Neural progenitor cell (in vitro differentiated cells): ENCODE measurements at regions not wholly inside any gene's neighbourhood (a gene's known extent, or its start where the extent isn't known, plus 50 kb on each side); places are given as distances from the start of the nearest gene placed in this dataset.

Experiments
- DNase-seq: peaks from one replicate; pipeline ENCODE4 v3.0.0-alpha.2; 2016; ENCODE audit warnings: low spot score
- H2AFZ ChIP-seq: fragments of 200-600 bp; sonication (generic); replicated peaks from 2 replicates; pipeline ENCODE4 v1.6.1; 2016; ENCODE audit warnings: antibody characterized with exemption
- H3F3A ChIP-seq: fragments of 200-600 bp; sonication (generic); 2 replicates; pipeline ENCODE4 v1.6.1; 2016; ENCODE audit warnings: antibody characterized with exemption, low read depth
- H3K27ac ChIP-seq: fragments of 200-600 bp; sonication (generic); 2 replicates; pipeline ENCODE4 v1.5.1; 2016; ENCODE audit warnings: mild to moderate bottlenecking
- H3K27me3 ChIP-seq: fragments of 200-600 bp; sonication (generic); 2 replicates; pipeline ENCODE4 v1.6.1; 2016; ENCODE audit warnings: mild to moderate bottlenecking, moderate library complexity
- H3K36me3 ChIP-seq: fragments of 200-600 bp; sonication (generic); 2 replicates; pipeline ENCODE4 v1.5.1; 2016
- H3K4me1 ChIP-seq: fragments of 200-600 bp; sonication (generic); 2 replicates; pipeline ENCODE4 v1.6.1; 2016; ENCODE audit warnings: mixed run types
- H3K4me2 ChIP-seq: fragments of 200-600 bp; sonication (generic); 2 replicates; pipeline ENCODE4 v1.6.1; 2016
- H3K4me3 ChIP-seq: fragments of 200-600 bp; sonication (generic); 2 replicates; pipeline ENCODE4 v1.5.1; 2016
- H3K79me2 ChIP-seq: fragments of 200-600 bp; sonication (generic); 2 replicates; pipeline ENCODE4 v1.6.1; 2016; ENCODE audit warnings: low read depth
- H3K9ac ChIP-seq: fragments of 200-600 bp; sonication (generic); 2 replicates; pipeline ENCODE4 v1.6.1; 2016
- H3K9me3 ChIP-seq: fragments of 200-600 bp; sonication (generic); 2 replicates; pipeline ENCODE4 v1.5.1; 2016; ENCODE audit warnings: low read depth
- H4K20me1 ChIP-seq: fragments of 200-600 bp; sonication (generic); 2 replicates; pipeline ENCODE4 v1.6.1; 2016; ENCODE audit warnings: low read depth
- H3K27ac Mint-ChIP-seq: 3 replicates; pipeline ENCODE4 v1.8.0; 2021; ENCODE audit warnings: mixed read lengths
- H3K27me3 Mint-ChIP-seq: 2 replicates; pipeline ENCODE4 v1.8.0; 2022; ENCODE audit warnings: low read depth, mild to moderate bottlenecking, inconsistent platforms, moderate library complexity, mixed read lengths; ENCODE audit not compliant: insufficient read depth
- H3K36me3 Mint-ChIP-seq: 3 replicates; pipeline ENCODE4 v1.8.0; 2021; ENCODE audit warnings: mixed read lengths
- H3K4me1 Mint-ChIP-seq: 3 replicates; pipeline ENCODE4 v1.8.0; 2021; ENCODE audit warnings: mixed read lengths
- H3K4me3 Mint-ChIP-seq: 3 replicates; pipeline ENCODE4 v1.8.0; 2021; ENCODE audit warnings: mild to moderate bottlenecking, moderate library complexity, mixed read lengths
- H3K9me3 Mint-ChIP-seq: 3 replicates; pipeline ENCODE4 v1.8.0; 2020; ENCODE audit warnings: mixed read lengths
- EZH2 ChIP-seq: fragments of 200-600 bp; sonication (generic); IDR thresholded peaks from 2 replicates; pipeline ENCODE4 v1.6.1; 2017; ENCODE audit warnings: antibody characterized with exemption, mild to moderate bottlenecking, moderate library complexity
- EZH2phosphoT487 ChIP-seq: fragments of 200-600 bp; sonication (generic); IDR thresholded peaks from 2 replicates; pipeline ENCODE4 v1.6.1; 2017; ENCODE audit warnings: antibody characterized with exemption
- TF ChIP-seq, protein P1 (sequence below): fragments of 200-600 bp; sonication (generic); IDR thresholded peaks from 2 replicates; pipeline ENCODE4 v1.5.1; 2017; ENCODE audit warnings: antibody characterized with exemption, mild to moderate bottlenecking

DNA sequence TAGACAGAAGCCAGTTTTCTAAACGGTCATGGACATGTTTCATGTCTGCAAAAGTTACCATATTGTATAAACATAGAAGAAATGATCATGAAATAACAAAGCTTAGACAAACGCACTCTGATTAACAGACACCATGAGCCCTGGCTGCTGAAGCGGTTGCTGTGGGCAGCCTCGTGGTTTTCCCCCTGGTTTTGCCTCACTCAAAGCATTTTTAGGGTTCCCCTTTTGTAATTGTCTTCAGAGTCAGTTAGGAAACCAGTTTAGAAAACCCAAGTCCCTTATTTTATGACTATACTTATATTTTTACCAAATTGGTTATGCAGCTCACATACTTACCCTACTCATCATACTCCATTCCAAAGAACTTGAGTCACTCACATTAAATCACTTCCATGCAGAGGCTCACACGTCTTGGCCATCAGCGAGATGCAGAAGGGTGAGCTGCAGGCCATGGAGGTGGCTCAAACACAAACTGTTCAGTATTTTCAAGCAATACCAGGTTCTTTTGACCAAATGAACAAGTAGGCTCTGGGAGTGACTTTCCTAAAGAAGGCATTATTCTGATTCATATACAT, 105.6 kb upstream of the SALL3 start:
- Mint-ChIP-seq H3K4me3 (no peak overlapping the region), H3K9me3 (peaks cover 2% of the 10 kb centered on the region), H3K27me3 (peaks cover 7% of the 10 kb centered on the region), H3K27ac (no peak overlapping the region), H3K4me1 (peaks cover 5% of the 10 kb centered on the region), H3K36me3 (no peaks in the 10 kb centered on the region)
- no peaks in the 10 kb centered on the region for H4K20me1 ChIP-seq
- no peak overlapping the region for H3K4me2 ChIP-seq
- H3F3A ChIP-seq: no peaks in the 10 kb centered on the region
- TF ChIP-seq, protein P1, sequence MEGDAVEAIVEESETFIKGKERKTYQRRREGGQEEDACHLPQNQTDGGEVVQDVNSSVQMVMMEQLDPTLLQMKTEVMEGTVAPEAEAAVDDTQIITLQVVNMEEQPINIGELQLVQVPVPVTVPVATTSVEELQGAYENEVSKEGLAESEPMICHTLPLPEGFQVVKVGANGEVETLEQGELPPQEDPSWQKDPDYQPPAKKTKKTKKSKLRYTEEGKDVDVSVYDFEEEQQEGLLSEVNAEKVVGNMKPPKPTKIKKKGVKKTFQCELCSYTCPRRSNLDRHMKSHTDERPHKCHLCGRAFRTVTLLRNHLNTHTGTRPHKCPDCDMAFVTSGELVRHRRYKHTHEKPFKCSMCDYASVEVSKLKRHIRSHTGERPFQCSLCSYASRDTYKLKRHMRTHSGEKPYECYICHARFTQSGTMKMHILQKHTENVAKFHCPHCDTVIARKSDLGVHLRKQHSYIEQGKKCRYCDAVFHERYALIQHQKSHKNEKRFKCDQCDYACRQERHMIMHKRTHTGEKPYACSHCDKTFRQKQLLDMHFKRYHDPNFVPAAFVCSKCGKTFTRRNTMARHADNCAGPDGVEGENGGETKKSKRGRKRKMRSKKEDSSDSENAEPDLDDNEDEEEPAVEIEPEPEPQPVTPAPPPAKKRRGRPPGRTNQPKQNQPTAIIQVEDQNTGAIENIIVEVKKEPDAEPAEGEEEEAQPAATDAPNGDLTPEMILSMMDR: no peak
- TF ChIP-seq EZH2phosphoT487 (no peak), EZH2 (no peak)
- no peak overlapping the region for H3K9ac ChIP-seq
- no peak overlapping the region for H2AFZ ChIP-seq
- H3K79me2 ChIP-seq: no peaks in the 10 kb centered on the region
- H3K36me3 ChIP-seq: no peaks in the 10 kb centered on the region
- no peak overlapping the region for H3K4me3 ChIP-seq
- peaks cover 8% of the 10 kb centered on the region for H3K4me1 ChIP-seq
- H3K27me3 ChIP-seq: no peaks in the 10 kb centered on the region
- H3K9me3 ChIP-seq: no peaks in the 10 kb centered on the region
- DNase-seq: no peak
- no peak overlapping the region for H3K27ac ChIP-seq

DNA sequence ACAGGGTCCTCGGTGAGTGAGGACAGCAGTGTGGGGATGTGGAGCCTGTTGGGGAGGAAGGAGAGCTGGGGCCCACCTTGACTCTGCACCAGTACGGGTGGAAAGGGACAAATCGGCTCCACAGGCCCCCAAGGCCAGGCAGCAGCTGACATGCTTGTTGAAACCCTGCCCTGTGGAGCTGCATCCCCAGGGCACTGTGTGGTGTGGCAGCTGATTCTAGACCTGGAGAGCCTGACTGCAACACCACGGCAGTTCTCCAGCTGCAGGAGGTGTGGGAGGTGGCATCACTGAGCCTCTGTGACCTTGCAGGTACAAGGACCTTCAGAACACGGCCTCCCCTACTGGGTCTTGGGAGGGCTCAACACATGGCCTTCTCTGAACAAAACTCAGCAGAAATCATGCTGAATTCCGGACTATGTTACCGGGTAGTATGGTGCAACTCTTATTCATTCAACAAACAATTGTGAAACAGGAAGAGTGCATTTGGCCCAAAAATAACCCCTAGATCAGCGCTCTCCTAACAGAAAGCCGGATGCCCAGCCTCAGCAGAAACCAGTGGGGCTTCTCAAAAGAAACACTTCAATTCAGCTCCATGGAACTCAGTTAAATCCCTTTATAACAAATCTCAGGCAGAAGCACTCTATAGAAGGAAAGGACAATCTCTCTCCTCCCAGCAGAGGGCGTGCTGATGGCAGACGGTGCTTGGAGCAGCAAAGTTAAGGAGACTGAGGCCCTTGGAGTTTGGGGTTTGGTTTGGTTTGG, 104.4 kb upstream of the SALL3 start:
- Mint-ChIP-seq H3K27ac (peak overlapping the region; percentile 76), H3K9me3 (peaks cover 2% of the 10 kb centered on the region), H3K4me3 (no peak overlapping the region), H3K27me3 (peaks cover 6% of the 10 kb centered on the region), H3K36me3 (no peaks in the 10 kb centered on the region), H3K4me1 (peaks cover 5% of the 10 kb centered on the region)
- Histone ChIP-seq H3K4me3 (no peak overlapping the region), H3K27ac (no peak overlapping the region), H3K36me3 (no peaks in the 10 kb centered on the region), H3K4me1 (peaks cover 8% of the 10 kb centered on the region), H3K4me2 (no peak overlapping the region), H3F3A (no peaks in the 10 kb centered on the region), H3K9ac (no peak overlapping the region), H2AFZ (no peak overlapping the region), H3K9me3 (no peaks in the 10 kb centered on the region), H4K20me1 (no peaks in the 10 kb centered on the region), H3K27me3 (no peaks in the 10 kb centered on the region), H3K79me2 (no peaks in the 10 kb centered on the region)
- DNase-seq: peak; percentile 72
- TF ChIP-seq EZH2phosphoT487 (no peak), EZH2 (no peak)
- TF ChIP-seq, protein P1: peak; percentile 72

DNA sequence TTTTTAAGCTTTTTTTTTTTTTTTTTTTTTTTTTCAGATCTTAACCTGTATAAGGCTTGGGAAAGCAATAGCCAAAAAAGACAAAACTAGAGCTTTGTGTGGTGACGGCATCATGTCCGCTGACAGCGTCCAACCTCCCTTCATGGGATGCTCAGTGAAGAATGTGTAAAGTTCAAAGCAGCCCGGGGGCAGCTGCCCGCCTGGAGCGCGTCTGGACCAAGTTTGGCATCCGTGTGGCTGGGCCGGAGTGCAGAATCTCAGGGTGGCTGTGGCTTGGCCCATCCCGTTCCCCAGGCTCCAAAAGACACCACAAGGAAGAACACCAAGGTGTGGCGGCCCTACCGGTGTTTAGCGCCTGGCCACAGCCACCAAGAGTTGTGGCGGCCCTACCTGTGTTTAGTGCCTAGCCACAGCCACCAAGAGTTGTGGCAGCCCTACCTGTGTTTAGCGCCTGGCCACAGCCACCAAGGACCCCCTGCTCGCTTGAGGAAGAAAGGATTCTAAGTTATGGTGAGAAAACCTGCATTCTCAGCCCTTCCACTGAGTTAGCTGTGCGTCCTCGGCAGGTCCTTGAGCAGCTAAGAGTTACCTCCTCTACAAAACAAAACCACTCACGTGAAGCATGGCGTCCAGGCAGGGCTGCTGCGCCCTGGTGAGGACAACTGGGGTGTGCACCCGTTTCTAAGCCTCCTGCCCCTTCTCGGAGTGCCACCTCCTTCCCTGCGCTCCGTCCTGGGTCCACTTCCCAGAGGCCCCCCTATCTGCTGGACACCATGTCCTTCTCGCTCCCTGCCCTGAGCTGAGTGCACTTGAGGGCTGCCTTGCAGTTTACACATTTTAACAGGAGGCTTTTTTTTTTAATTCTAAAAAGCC, 103.6 kb upstream of the SALL3 start:
- Histone ChIP-seq H3K9me3 (no peaks in the 10 kb centered on the region), H3K36me3 (no peaks in the 10 kb centered on the region), H3K9ac (no peak overlapping the region), H3K4me2 (no peak overlapping the region), H3K27ac (no peak overlapping the region), H2AFZ (no peak overlapping the region), H3K27me3 (no peaks in the 10 kb centered on the region), H4K20me1 (no peaks in the 10 kb centered on the region), H3K4me1 (peaks cover 8% of the 10 kb centered on the region), H3K4me3 (no peak overlapping the region), H3K79me2 (no peaks in the 10 kb centered on the region), H3F3A (no peaks in the 10 kb centered on the region)
- TF ChIP-seq EZH2: no peak
- TF ChIP-seq EZH2phosphoT487: no peak
- TF ChIP-seq, protein P1: no peak
- peaks cover 5% of the 10 kb centered on the region for H3K27me3 Mint-ChIP-seq
- peaks cover 2% of the 10 kb centered on the region for H3K9me3 Mint-ChIP-seq
- peaks cover 5% of the 10 kb centered on the region for H3K4me1 Mint-ChIP-seq
- H3K27ac Mint-ChIP-seq: no peak overlapping the region
- no peaks in the 10 kb centered on the region for H3K36me3 Mint-ChIP-seq
- no peak overlapping the region for H3K4me3 Mint-ChIP-seq
- no peak for DNase-seq
